GM12878 (cell line): ENCODE measurements at regions not wholly inside any gene's neighbourhood (a gene's known extent, or its start where the extent isn't known, plus 50 kb on each side); places are given as distances from the start of the nearest gene placed in this dataset.

ENCODE experiments used
- BRCA1 ChIP-seq: IDR thresholded peaks from 2 replicates; pipeline ENCODE4 v1.6.1; 2011; ENCODE audit warnings: low read depth, low read length, improper control_type of control experiment
- CEBPB ChIP-seq, 2 experiments: fragments of 150-350 bp in 1 of 2; IDR thresholded peaks; 2 replicates each; pipeline ENCODE4 v1.6.1; 2012 to 2014; ENCODE audit warnings: low read depth in 2 of 2, low read length in 2 of 2, borderline replicate concordance in 1 of 2, inconsistent platforms in 1 of 2
- CREB1 ChIP-seq: IDR thresholded peaks from 2 replicates; pipeline ENCODE4 v1.6.1; 2012; ENCODE audit warnings: low read depth, mild to moderate bottlenecking, inconsistent platforms
- CTCF ChIP-seq, 3 experiments: IDR thresholded peaks in 2 of 3; conservative IDR thresholded peaks in 1 of 3; 2 replicates each; pipeline ENCODE4 v1.5.1; 2011; ENCODE audit warnings: low read depth in 3 of 3, low read length in 3 of 3, mild to moderate bottlenecking in 3 of 3, control low read depth in 2 of 3, moderate library complexity in 2 of 3, inconsistent platforms in 1 of 3, mixed read lengths in 1 of 3; ENCODE audit not compliant: control insufficient read depth in 2 of 3, insufficient read depth in 1 of 3; ENCODE audit errors: extremely low read depth in 1 of 3
- IKZF1 ChIP-seq: fragments of 450-650 bp; conservative IDR thresholded peaks from 2 replicates; pipeline ENCODE4 v1.6.1; 2017; ENCODE audit warnings: antibody characterized with exemption, mild to moderate bottlenecking
- MYC ChIP-seq: IDR thresholded peaks from 2 replicates; pipeline ENCODE4 v1.6.1; 2011; ENCODE audit warnings: mild to moderate bottlenecking, low read length, moderate library complexity, inconsistent platforms; ENCODE audit not compliant: insufficient read depth, insufficient replicate concordance, insufficient read length, severe bottlenecking
- POLR2A ChIP-seq: IDR thresholded peaks from 2 replicates; pipeline ENCODE4 v1.6.1; 2011; ENCODE audit warnings: low read depth, mild to moderate bottlenecking, low read length
- POLR2AphosphoS5 ChIP-seq: IDR thresholded peaks from 2 replicates; pipeline ENCODE4 v1.6.1; 2011; ENCODE audit warnings: mild to moderate bottlenecking, low read length, inconsistent platforms
- SUPT20H ChIP-seq: IDR thresholded peaks from 2 replicates; pipeline ENCODE4 v1.6.1; 2011; ENCODE audit warnings: low read depth, mild to moderate bottlenecking, low read length, moderate library complexity, borderline replicate concordance; ENCODE audit not compliant: control insufficient read depth
- SUZ12 ChIP-seq: fragments of 200-600 bp; sonication (generic); IDR thresholded peaks from one replicate; pipeline ENCODE4 v1.6.1; 2018; ENCODE audit warnings: antibody characterized with exemption, mild to moderate bottlenecking; ENCODE audit not compliant: unreplicated experiment
- TAF1 ChIP-seq: IDR thresholded peaks from 2 replicates; pipeline ENCODE4 v1.6.1; 2011; ENCODE audit warnings: mild to moderate bottlenecking, low read depth, low read length, borderline replicate concordance
- ZBTB11 ChIP-seq: fragments of 450-650 bp; formaldehyde crosslinking; IDR thresholded peaks from 2 replicates; pipeline ENCODE4 v1.5.0; 2022; ENCODE audit warnings: mild to moderate bottlenecking, missing genetic modification characterization
- ZBTB4 ChIP-seq: fragments of 450-650 bp; formaldehyde crosslinking; IDR thresholded peaks from 2 replicates; pipeline ENCODE4 v1.4.0; 2022; ENCODE audit warnings: mild to moderate bottlenecking, moderate library complexity

- TF ChIP-seq BRCA1 (no peak), ZBTB11 (CRISPR knock-in tag) (no peak), POLR2AphosphoS5 (no peak), CTCF (IDR thresholded peaks at IDR 0.05 in 2 of 3, conservative IDR thresholded peaks at IDR 0.05 in 1 of 3; ENCODE audit: control insufficient read depth in 2 of 3, extremely low read depth in 1 of 3, insufficient read depth in 1 of 3, low read depth in 3 of 3, low read length in 3 of 3) (no peak), TAF1 (no peak), CREB1 (no peak), POLR2A (no peak), CEBPB (IDR thresholded peaks at IDR 0.05; ENCODE audit: borderline replicate concordance in 1 of 2, low read depth in 2 of 2, low read length in 2 of 2) (no peak), IKZF1 (no peak), SUPT20H (no peak), ZBTB4 (no peak), SUZ12 (no peak), MYC (no peak)
Observed at GRCh38 chr9:107824556-107824955, 335.0 kb upstream of the KLF4 start.
